H1 (cell line): ENCODE measurements at regions not wholly inside any gene's neighbourhood (a gene's known extent, or its start where the extent isn't known, plus 50 kb on each side); places are given as distances from the start of the nearest gene placed in this dataset.

Source experiments
- CTCF ChIA-PET: fragments of 300-600 bp; sonication (Branson Sonifier 250); formaldehyde crosslinking; loops from one replicate; lab custom pipeline; 2021; ENCODE audit not compliant: partially characterized antibody; lab: Charles Lee
- POLR2A ChIA-PET: fragments of 300-600 bp; sonication (Branson Sonifier 250); formaldehyde crosslinking; loops from one replicate; lab custom pipeline; 2021; ENCODE audit warnings: inconsistent platforms; ENCODE audit not compliant: partially characterized antibody; lab: Charles Lee
- DNase-seq, 2 experiments: peaks; one replicate each; pipeline versions ENCODE4 v3.0.0 to v3.0.0-alpha.2; 2010 to 2022; ENCODE audit warnings: low spot score in 2 of 2, low read depth in 1 of 2, mixed read lengths in 1 of 2
- FAIRE-seq: peaks from 2 replicates; lab custom pipeline; 2011; peaks lifted over from hg19 to GRCh38; lab: Jason Lieb, UNC
- H2AFZ ChIP-seq: 2 replicates; pipeline ENCODE4 v1.8.1; 2012; ENCODE audit warnings: low read length, inconsistent platforms
- H2AK5ac ChIP-seq: 2 replicates; pipeline ENCODE4 v1.6.1; 2013; ENCODE audit warnings: low read depth, low read length
- H2BK120ac ChIP-seq: replicated peaks from 2 replicates; pipeline ENCODE3; 2013; ENCODE audit warnings: low read depth, low read length, inconsistent platforms
- H2BK12ac ChIP-seq: 2 replicates; pipeline ENCODE4 v1.6.1; 2013; ENCODE audit warnings: low read depth, low read length
- H2BK15ac ChIP-seq: 2 replicates; pipeline ENCODE4 v1.6.1; 2013; ENCODE audit warnings: low read length
- H2BK20ac ChIP-seq: 2 replicates; pipeline ENCODE4 v1.6.1; 2013; ENCODE audit warnings: low read length
- H2BK5ac ChIP-seq: 2 replicates; pipeline ENCODE4 v1.6.1; 2013; ENCODE audit warnings: low read depth, low read length
- H3K14ac ChIP-seq: 2 replicates; pipeline ENCODE4 v1.6.1; 2013; ENCODE audit warnings: inconsistent platforms; ENCODE audit not compliant: insufficient read length
- H3K18ac ChIP-seq: 2 replicates; pipeline ENCODE4 v1.6.1; 2013; ENCODE audit warnings: low read length; ENCODE audit errors: extremely low read depth
- H3K23ac ChIP-seq: 2 replicates; pipeline ENCODE4 v1.6.1; 2013; ENCODE audit warnings: inconsistent platforms; ENCODE audit not compliant: insufficient read length
- H3K23me2 ChIP-seq: 2 replicates; pipeline ENCODE4 v1.6.1; 2013; ENCODE audit warnings: low read depth, low read length
- H3K27ac ChIP-seq: 2 replicates; pipeline ENCODE4 v1.6.1; 2011; ENCODE audit warnings: low read depth, low read length, inconsistent platforms
- H3K27me3 ChIP-seq, 4 experiments: replicated peaks in 1 of 4; 1 replicate in 1 of 4; 2 replicates in 3 of 4; pipeline versions ENCODE4 v1.6.1 to v1.8.1; 2011 to 2013; ENCODE audit warnings: low read length in 3 of 4, mild to moderate bottlenecking in 3 of 4, inconsistent platforms in 2 of 4, mixed read lengths in 2 of 4, moderate library complexity in 1 of 4; ENCODE audit not compliant: control insufficient read depth in 3 of 4, insufficient read depth in 3 of 4; ENCODE audit errors: extremely low read depth in 1 of 4
- H3K36me3 ChIP-seq, 4 experiments: 2 replicates each; pipeline versions ENCODE4 v1.6.1 to v1.8.1; 2011 to 2013; ENCODE audit warnings: mild to moderate bottlenecking in 4 of 4, low read length in 3 of 4, moderate library complexity in 2 of 4, control low read depth in 1 of 4, inconsistent platforms in 1 of 4; ENCODE audit not compliant: insufficient read depth in 4 of 4, control insufficient read depth in 2 of 4
- H3K4ac ChIP-seq: replicated peaks from 2 replicates; pipeline ENCODE3; 2013; ENCODE audit warnings: low read length, low read depth, mixed read lengths, inconsistent platforms; ENCODE audit not compliant: insufficient read length
- H3K4me1 ChIP-seq, 4 experiments: replicated peaks in 1 of 4; 1 replicate in 1 of 4; 2 replicates in 3 of 4; pipeline versions ENCODE4 v1.6.1 to v1.8.1; 2011 to 2013; ENCODE audit warnings: low read length in 3 of 4, inconsistent platforms in 2 of 4, mixed read lengths in 1 of 4; ENCODE audit not compliant: insufficient read depth in 4 of 4, control insufficient read depth in 3 of 4
- H3K4me2 ChIP-seq, 2 experiments: 2 replicates each; pipeline versions ENCODE4 v1.6.1 to v1.8.1; 2011 to 2013; ENCODE audit warnings: low read depth in 2 of 2, low read length in 2 of 2, control low read depth in 1 of 2, inconsistent platforms in 1 of 2, mild to moderate bottlenecking in 1 of 2; ENCODE audit not compliant: insufficient read depth in 1 of 2
- H3K4me3 ChIP-seq, 4 experiments: fragments of 200-600, 300-600 bp in 1 of 4; sonication (generic), shearing (Covaris generic), sonication (Bioruptor Twin) in 1 of 4; 2 replicates each; pipeline versions ENCODE4 v1.5.1 to v1.8.1; 2011 to 2016; ENCODE audit warnings: low read length in 4 of 4, low read depth in 3 of 4, control low read depth in 2 of 4, inconsistent platforms in 2 of 4, mild to moderate bottlenecking in 2 of 4, mixed read lengths in 1 of 4, moderate library complexity in 1 of 4; ENCODE audit not compliant: insufficient read depth in 2 of 4; ENCODE audit errors: extremely low read depth in 1 of 4
- H3K56ac ChIP-seq: replicated peaks from 2 replicates; pipeline ENCODE3; 2013; ENCODE audit warnings: low read depth, mild to moderate bottlenecking, mixed read lengths, low read length, inconsistent platforms; ENCODE audit not compliant: insufficient read length
- H3K79me1 ChIP-seq: 2 replicates; pipeline ENCODE4 v1.6.1; 2013; ENCODE audit warnings: low read depth, low read length, control low read depth
- H3K79me2 ChIP-seq, 2 experiments: 2 replicates each; pipeline versions ENCODE4 v1.6.1 to v1.8.1; 2012 to 2013; ENCODE audit warnings: low read length in 2 of 2, mild to moderate bottlenecking in 2 of 2, inconsistent platforms in 1 of 2; ENCODE audit not compliant: insufficient read depth in 2 of 2, control insufficient read depth in 1 of 2
- H3K9ac ChIP-seq, 4 experiments: replicated peaks in 1 of 4; 1 replicate in 1 of 4; 2 replicates in 3 of 4; pipeline versions ENCODE4 v1.6.1 to v1.8.1; 2011 to 2013; ENCODE audit warnings: low read depth in 3 of 4, low read length in 3 of 4, control low read depth in 2 of 4, mild to moderate bottlenecking in 2 of 4, moderate library complexity in 2 of 4, inconsistent platforms in 1 of 4; ENCODE audit errors: extremely low read depth in 1 of 4
- H3K9me3 ChIP-seq, 2 experiments: 2 replicates each; pipeline versions ENCODE4 v1.6.1 to v1.8.1; 2012 to 2013; ENCODE audit warnings: mild to moderate bottlenecking in 2 of 2, moderate library complexity in 2 of 2, control low read depth in 1 of 2, inconsistent platforms in 1 of 2, low read depth in 1 of 2, low read length in 1 of 2, mixed read lengths in 1 of 2; ENCODE audit not compliant: insufficient read depth in 2 of 2
- H4K20me1 ChIP-seq, 2 experiments: replicated peaks in 1 of 2; 2 replicates each; pipeline versions ENCODE3 to v1.8.1; 2011 to 2013; ENCODE audit warnings: inconsistent platforms in 2 of 2, low read length in 2 of 2, mild to moderate bottlenecking in 1 of 2; ENCODE audit not compliant: insufficient read depth in 2 of 2, control insufficient read depth in 1 of 2
- H4K5ac ChIP-seq: 2 replicates; pipeline ENCODE4 v1.6.1; 2013; ENCODE audit warnings: low read length, low read depth, mixed read lengths, inconsistent platforms; ENCODE audit not compliant: insufficient read length
- H4K8ac ChIP-seq: 2 replicates; pipeline ENCODE4 v1.8.0; 2013; ENCODE audit warnings: mild to moderate bottlenecking, moderate library complexity, low read length, inconsistent platforms; ENCODE audit not compliant: insufficient read depth; ENCODE audit errors: extremely low read depth
- H4K91ac ChIP-seq: replicated peaks from 2 replicates; pipeline ENCODE3; 2013; ENCODE audit warnings: low read length, mixed read lengths, inconsistent platforms; ENCODE audit not compliant: insufficient read length
- BACH1 ChIP-seq: IDR thresholded peaks from 2 replicates; pipeline ENCODE4 v1.6.1; 2012; ENCODE audit warnings: low read length, improper control_type of control experiment
- JUN ChIP-seq: IDR thresholded peaks from 2 replicates; pipeline ENCODE4 v1.6.1; 2011; ENCODE audit warnings: low read depth, mild to moderate bottlenecking, improper control_type of control experiment, low read length
- POLR2AphosphoS5 ChIP-seq: IDR thresholded peaks from 2 replicates; pipeline ENCODE4 v1.6.1; 2011; ENCODE audit warnings: low read depth, low read length
- POU5F1 ChIP-seq: IDR thresholded peaks from 2 replicates; pipeline ENCODE4 v1.6.1; 2011; ENCODE audit warnings: low read depth, mild to moderate bottlenecking, low read length, moderate library complexity
- WGBS, 2 experiments: shearing (Covaris generic) in 1 of 2; methylation state at CpG; one replicate each; pipeline versions ENCODE4 v1.1.6 to v1.1.7; 2013 to 2015; ENCODE audit warnings: low lambda C conversion rate in 2 of 2, mixed read lengths in 2 of 2, inconsistent platforms in 1 of 2, low coverage in 1 of 2, missing lambda C conversion rate in 1 of 2; ENCODE audit not compliant: insufficient replicate concordance in 2 of 2, insufficient coverage in 1 of 2, insufficient read length in 1 of 2; ENCODE audit errors: extremely low coverage in 1 of 2, missing lambda C conversion rate in 1 of 2; 5-methylcytosine and 5-hydroxymethylcytosine counted together

GRCh38 chr16:50478075-50478772 is 70.0 kb upstream of the NKD1 start:
- no peak overlapping the region for H3K23ac ChIP-seq
- no peak overlapping the region for H3K4me3 ChIP-seq
- no peaks in the 10 kb centered on the region for H3K79me2 ChIP-seq
- no peak overlapping the region for H3K56ac ChIP-seq
- no peak overlapping the region for H2AK5ac ChIP-seq
- no peak overlapping the region for H2BK5ac ChIP-seq
- no peaks in the 10 kb centered on the region for H3K9me3 ChIP-seq
- ChIA-PET POLR2A (interaction anchor here (0.9 kb wide), 2 partner anchors 9 to 22 kb away, joined by 3 to 4 read pairs; no protein-coding TSS in a partner anchor), CTCF (interaction anchor here (0.7 to 2.1 kb wide), 7 partner anchors 10 to 110 kb away, joined by 3 to 11 read pairs (median 3); no protein-coding TSS in a partner anchor)
- H4K91ac ChIP-seq = no peak overlapping the region
- H4K5ac ChIP-seq = no peak overlapping the region
- no peak overlapping the region for H3K27ac ChIP-seq
- peak overlapping the region; percentile 28; the same call in 1 of the 2 replicates for H4K8ac ChIP-seq
- DNase-seq = no peak
- no peak overlapping the region for H2BK12ac ChIP-seq
- H2BK15ac ChIP-seq = 0 out of 2 replicates have a peak overlapping the region, but pooled peaks have one; percentile 88
- H2AFZ ChIP-seq = 0 out of 2 replicates have a peak overlapping the region, but pooled peaks have one; percentile 34
- no peak overlapping the region for H3K4ac ChIP-seq
- no peaks in the 10 kb centered on the region for H3K23me2 ChIP-seq
- H3K18ac ChIP-seq = 0 out of 2 replicates have a peak overlapping the region, but pooled peaks have one; percentile 6
- H3K36me3 ChIP-seq = no peaks in the 10 kb centered on the region
- 87% methylated on average over 10 of the region's 21 CpGs; no CpG with 5 or more reads in 1 of the 2 experiments for WGBS, 2 experiments
- H2BK120ac ChIP-seq = no peak overlapping the region
- no peak overlapping the region for H3K4me2 ChIP-seq
- H2BK20ac ChIP-seq = 0 out of 2 replicates have a peak overlapping the region, but pooled peaks have one; percentile 80
- no peak for FAIRE-seq
- no peak overlapping the region for H3K9ac ChIP-seq
- H3K4me1 ChIP-seq = peaks cover 0 to 6% (median 0%) of the 10 kb centered on the region in 4 experiments; a peak in 3 of 7 replicates
- no peaks in the 10 kb centered on the region for H4K20me1 ChIP-seq
- H3K27me3 ChIP-seq = no peaks in the 10 kb centered on the region
- H3K14ac ChIP-seq = no peak overlapping the region
- H3K79me1 ChIP-seq = no peaks in the 10 kb centered on the region
- TF ChIP-seq BACH1 = no peak
- TF ChIP-seq JUN = no peak
- TF ChIP-seq POU5F1 = no peak
- TF ChIP-seq POLR2AphosphoS5 = no peak
